IMR-90 (cell line): ENCODE measurements at regions not wholly inside any gene's neighbourhood (a gene's known extent, or its start where the extent isn't known, plus 50 kb on each side); places are given as distances from the start of the nearest gene placed in this dataset.

ENCODE experiments used
- ATAC-seq: fragments of 200-7000 bp; cut with Tn5 transposase; 2 replicates; pipeline ENCODE4 v1.9.1; 2020; ENCODE audit warnings: low read depth, mild to moderate bottlenecking, moderate library complexity
- BruUV-seq: library from RNA; stranded (reverse); fragments of 400-500 nt; replicated peaks from 2 replicates; lab custom pipeline; 2021; lab: Mats Ljungman, UMichigan
- CTCF ChIA-PET: fragments of 300-600 bp; formaldehyde crosslinking; extraction: SDS; loops from one replicate; lab custom pipeline; 2021; ENCODE audit warnings: antibody characterized with exemption; lab: Yijun Ruan, JAX
- POLR2A ChIA-PET: fragments of 300-600 bp; sonication (Branson Sonifier 250); formaldehyde crosslinking; loops from one replicate; lab custom pipeline; 2022; ENCODE audit warnings: antibody characterized with exemption; ENCODE audit not compliant: unreplicated experiment; lab: Charles Lee
- DNase-seq: peaks from one replicate; pipeline ENCODE4 v3.0.0; 2013
- H2AFZ ChIP-seq: replicated peaks from 2 replicates; pipeline ENCODE3; 2013; ENCODE audit warnings: low read length, mild to moderate bottlenecking; ENCODE audit not compliant: poor library complexity
- H2AK5ac ChIP-seq: 2 replicates; pipeline ENCODE4 v1.6.1; 2013; ENCODE audit warnings: low read depth, low read length, inconsistent platforms
- H2AK9ac ChIP-seq: replicated peaks from 2 replicates; pipeline ENCODE3; 2013; ENCODE audit warnings: mild to moderate bottlenecking, low read depth, low read length, moderate library complexity; ENCODE audit not compliant: poor library complexity
- H2BK120ac ChIP-seq: 2 replicates; pipeline ENCODE4 v1.6.1; 2013; ENCODE audit warnings: low read depth, low read length, inconsistent platforms
- H2BK15ac ChIP-seq: 3 replicates; pipeline ENCODE4 v1.6.1; 2013; ENCODE audit warnings: low read depth, low read length, inconsistent platforms
- H2BK20ac ChIP-seq: 2 replicates; pipeline ENCODE4 v1.6.1; 2013; ENCODE audit warnings: low read depth, mild to moderate bottlenecking, inconsistent platforms, low read length, moderate library complexity
- H2BK5ac ChIP-seq: 2 replicates; pipeline ENCODE4 v1.6.1; 2013; ENCODE audit warnings: mild to moderate bottlenecking, low read depth, low read length, inconsistent platforms; ENCODE audit not compliant: poor library complexity, severe bottlenecking
- H3K14ac ChIP-seq: replicated peaks from 2 replicates; pipeline ENCODE4 v1.6.1; 2013; ENCODE audit warnings: low read depth, low read length, inconsistent platforms
- H3K18ac ChIP-seq: 2 replicates; pipeline ENCODE4 v1.6.1; 2013; ENCODE audit warnings: low read depth, low read length, control low read depth
- H3K23ac ChIP-seq: 2 replicates; pipeline ENCODE4 v1.6.1; 2013; ENCODE audit warnings: low read depth, low read length, inconsistent platforms
- H3K27ac ChIP-seq: 2 replicates; pipeline ENCODE4 v1.5.1; 2013; ENCODE audit warnings: mild to moderate bottlenecking, control low read depth, low read length; ENCODE audit not compliant: insufficient read depth
- H3K27me3 ChIP-seq: 2 replicates; pipeline ENCODE4 v1.6.1; 2013; ENCODE audit warnings: low read length; ENCODE audit not compliant: control insufficient read depth, insufficient read depth
- H3K36me3 ChIP-seq: 2 replicates; pipeline ENCODE4 v1.6.1; 2013; ENCODE audit warnings: low read length, mixed read lengths; ENCODE audit not compliant: control insufficient read depth, insufficient read depth
- H3K4ac ChIP-seq: 2 replicates; pipeline ENCODE4 v1.6.1; 2013; ENCODE audit warnings: low read depth, low read length, inconsistent platforms
- H3K4me1 ChIP-seq: 2 replicates; pipeline ENCODE4 v1.6.1; 2013; ENCODE audit warnings: low read length, mixed read lengths; ENCODE audit not compliant: control insufficient read depth, insufficient read depth
- H3K4me2 ChIP-seq: 2 replicates; pipeline ENCODE4 v1.6.1; 2013; ENCODE audit warnings: low read depth, mild to moderate bottlenecking, control low read depth, low read length, moderate library complexity
- H3K4me3 ChIP-seq: 2 replicates; pipeline ENCODE4 v1.5.1; 2013; ENCODE audit warnings: low read depth, mild to moderate bottlenecking, control low read depth, low read length, moderate library complexity; ENCODE audit not compliant: insufficient read depth
- H3K56ac ChIP-seq: 2 replicates; pipeline ENCODE4 v1.6.1; 2013; ENCODE audit warnings: low read length, inconsistent platforms; ENCODE audit not compliant: insufficient read depth; ENCODE audit errors: extremely low read depth
- H3K79me1 ChIP-seq, 2 experiments: 2 replicates each; pipeline ENCODE4 v1.6.1; 2013; ENCODE audit warnings: low read length in 2 of 2, inconsistent platforms in 1 of 2, low read depth in 1 of 2
- H3K9ac ChIP-seq: 2 replicates; pipeline ENCODE4 v1.6.1; 2013; ENCODE audit warnings: low read depth, low read length, control low read depth
- H3K9me1 ChIP-seq: 2 replicates; pipeline ENCODE4 v1.6.1; 2013; ENCODE audit warnings: low read length, inconsistent platforms; ENCODE audit not compliant: insufficient read depth
- H3K9me3 ChIP-seq: 2 replicates; pipeline ENCODE4 v1.6.1; 2013; ENCODE audit warnings: low read length; ENCODE audit not compliant: control insufficient read depth, insufficient read depth
- H4K20me1 ChIP-seq: 2 replicates; pipeline ENCODE4 v1.6.1; 2013; ENCODE audit warnings: low read length, inconsistent platforms; ENCODE audit not compliant: insufficient read depth
- H4K5ac ChIP-seq: 2 replicates; pipeline ENCODE4 v1.6.1; 2013; ENCODE audit warnings: mild to moderate bottlenecking, low read depth, low read length, control low read depth
- H4K8ac ChIP-seq, 2 experiments: 2 replicates each; pipeline ENCODE4 v1.6.1; 2013; ENCODE audit warnings: low read depth in 2 of 2, low read length in 2 of 2, control low read depth in 1 of 2, inconsistent platforms in 1 of 2
- H4K91ac ChIP-seq: 2 replicates; pipeline ENCODE4 v1.6.1; 2013; ENCODE audit warnings: low read depth, low read length, inconsistent platforms; ENCODE audit not compliant: insufficient read depth
- CTCF ChIP-seq: conservative IDR thresholded peaks from 2 replicates; pipeline ENCODE4 v1.5.1; 2012; ENCODE audit warnings: mild to moderate bottlenecking, low read depth, low read length, improper control_type of control experiment
- POLR2A ChIP-seq: IDR thresholded peaks from 2 replicates; pipeline ENCODE4 v1.6.1; 2012; ENCODE audit warnings: mild to moderate bottlenecking, low read depth, low read length
- RAD21 ChIP-seq: IDR thresholded peaks from 2 replicates; pipeline ENCODE4 v1.6.1; 2012; ENCODE audit warnings: low read length, improper control_type of control experiment
- RFX5 ChIP-seq: IDR thresholded peaks from 2 replicates; pipeline ENCODE4 v1.8.0; 2012; ENCODE audit warnings: low read depth, mild to moderate bottlenecking, low read length, moderate library complexity
- SMC3 ChIP-seq: fragments of 150-350 bp; IDR thresholded peaks from 2 replicates; pipeline ENCODE4 v1.6.1; 2016; ENCODE audit warnings: low read depth, mild to moderate bottlenecking, antibody characterized with exemption, low read length, moderate library complexity
- WGBS, 2 experiments: methylation state at CpG; one replicate each; pipeline versions ENCODE4 v1.1.5 to v1.1.7; 2013; ENCODE audit warnings: missing lambda C conversion rate in 2 of 2; ENCODE audit not compliant: insufficient read length in 1 of 2; ENCODE audit errors: extremely low coverage in 2 of 2; 5-methylcytosine and 5-hydroxymethylcytosine counted together
- dilution Hi-C: fragments of 300-500 bp; cut with HindIII; formaldehyde crosslinking; loops from one replicate; pipeline ENCODE4 v1.14.3; 2018; ENCODE audit warnings: low sequenced_read_pairs; ENCODE audit not compliant: unreplicated experiment
- in situ Hi-C: fragments of 300-500 bp; cut with MboI; formaldehyde crosslinking; loops from 3 replicates; pipeline ENCODE4 v1.14.3; 2019; ENCODE audit warnings: low sequenced_read_pairs, inconsistent platforms, mixed read lengths
- intact Hi-C: fragments of 100-400 bp; cut with micrococcal nuclease; formaldehyde crosslinking; loops from 2 replicates; pipeline ENCODE4 v1.10.0; 2022

- no peak overlapping the region for H3K14ac ChIP-seq
- H2BK20ac ChIP-seq: no peak overlapping the region
- no peak overlapping the region for H3K56ac ChIP-seq
- peaks cover 62% of the 10 kb centered on the region for H3K27me3 ChIP-seq
- no TSS peak for BruUV-seq
- no peak overlapping the region; the same call in 1 of the 2 replicates for H3K4me3 ChIP-seq
- H4K20me1 ChIP-seq: no peaks in the 10 kb centered on the region; the same call in 1 of the 2 replicates
- H2BK15ac ChIP-seq: no peak overlapping the region
- peak; percentile 91 for ATAC-seq
- DNase-seq: no peak
- no peak overlapping the region for H3K9ac ChIP-seq
- H4K5ac ChIP-seq: no peak overlapping the region
- H4K8ac ChIP-seq: no peak overlapping the region
- H3K79me1 ChIP-seq: no peaks in the 10 kb centered on the region
- H2BK120ac ChIP-seq: no peak overlapping the region
- H3K4me2 ChIP-seq: no peak overlapping the region
- CTCF ChIA-PET: no interaction called here
- no peak overlapping the region for H2AK9ac ChIP-seq
- H3K23ac ChIP-seq: no peak overlapping the region
- no peak overlapping the region for H3K18ac ChIP-seq
- no peaks in the 10 kb centered on the region for H3K36me3 ChIP-seq
- no peak overlapping the region for H4K91ac ChIP-seq
- TF ChIP-seq CTCF: peak; percentile 48
- TF ChIP-seq RFX5: no peak
- no peak for TF ChIP-seq POLR2A
- TF ChIP-seq SMC3: peak; percentile 42
- TF ChIP-seq RAD21: peak; percentile 45
- dilution Hi-C loops (no loop called here), intact Hi-C loops (loop anchor here (5.0 kb wide), 1 partner anchor 156 kb away; no protein-coding TSS in a partner anchor), in situ Hi-C loops (no loop called here)
- no peak overlapping the region for H2AK5ac ChIP-seq
- H2AFZ ChIP-seq: peak overlapping the region; percentile 46
- H3K4me1 ChIP-seq: no peaks in the 10 kb centered on the region
- peaks cover 9% of the 10 kb centered on the region; the same call in 1 of the 2 replicates for H3K9me3 ChIP-seq
- no peak overlapping the region for H3K4ac ChIP-seq
- no peak overlapping the region for H3K27ac ChIP-seq
- H2BK5ac ChIP-seq: no peak overlapping the region
- POLR2A ChIA-PET: no interaction called here
- 0% methylated on average over 16 of the region's 78 CpGs; no CpG with 5 or more reads in 1 of the 2 experiments for WGBS, 2 experiments
- H3K9me1 ChIP-seq: no peaks in the 10 kb centered on the region
These were observed 106.8 kb upstream of the NKX1-1 start for GRCh38 chr4:1512738-1513660.
